H1 (cell line): ENCODE measurements at regions not wholly inside any gene's neighbourhood (a gene's known extent, or its start where the extent isn't known, plus 50 kb on each side); places are given as distances from the start of the nearest gene placed in this dataset.

ENCODE experiments used
- CTCF ChIA-PET: fragments of 300-600 bp; sonication (Branson Sonifier 250); formaldehyde crosslinking; loops from one replicate; lab custom pipeline; 2021; ENCODE audit not compliant: partially characterized antibody; lab: Charles Lee
- POLR2A ChIA-PET: fragments of 300-600 bp; sonication (Branson Sonifier 250); formaldehyde crosslinking; loops from one replicate; lab custom pipeline; 2021; ENCODE audit warnings: inconsistent platforms; ENCODE audit not compliant: partially characterized antibody; lab: Charles Lee
- DNase-seq, 2 experiments: peaks; one replicate each; pipeline versions ENCODE4 v3.0.0 to v3.0.0-alpha.2; 2010 to 2022; ENCODE audit warnings: low spot score in 2 of 2, low read depth in 1 of 2, mixed read lengths in 1 of 2
- FAIRE-seq: peaks from 2 replicates; lab custom pipeline; 2011; peaks lifted over from hg19 to GRCh38; lab: Jason Lieb, UNC
- H2AFZ ChIP-seq: 2 replicates; pipeline ENCODE4 v1.8.1; 2012; ENCODE audit warnings: low read length, inconsistent platforms
- H2AK5ac ChIP-seq: 2 replicates; pipeline ENCODE4 v1.6.1; 2013; ENCODE audit warnings: low read depth, low read length
- H2BK120ac ChIP-seq: replicated peaks from 2 replicates; pipeline ENCODE3; 2013; ENCODE audit warnings: low read depth, low read length, inconsistent platforms
- H2BK12ac ChIP-seq: 2 replicates; pipeline ENCODE4 v1.6.1; 2013; ENCODE audit warnings: low read depth, low read length
- H2BK15ac ChIP-seq: 2 replicates; pipeline ENCODE4 v1.6.1; 2013; ENCODE audit warnings: low read length
- H2BK20ac ChIP-seq: 2 replicates; pipeline ENCODE4 v1.6.1; 2013; ENCODE audit warnings: low read length
- H2BK5ac ChIP-seq: 2 replicates; pipeline ENCODE4 v1.6.1; 2013; ENCODE audit warnings: low read depth, low read length
- H3K14ac ChIP-seq: 2 replicates; pipeline ENCODE4 v1.6.1; 2013; ENCODE audit warnings: inconsistent platforms; ENCODE audit not compliant: insufficient read length
- H3K18ac ChIP-seq: 2 replicates; pipeline ENCODE4 v1.6.1; 2013; ENCODE audit warnings: low read length; ENCODE audit errors: extremely low read depth
- H3K23ac ChIP-seq: 2 replicates; pipeline ENCODE4 v1.6.1; 2013; ENCODE audit warnings: inconsistent platforms; ENCODE audit not compliant: insufficient read length
- H3K23me2 ChIP-seq: 2 replicates; pipeline ENCODE4 v1.6.1; 2013; ENCODE audit warnings: low read depth, low read length
- H3K27ac ChIP-seq: 2 replicates; pipeline ENCODE4 v1.6.1; 2011; ENCODE audit warnings: low read depth, low read length, inconsistent platforms
- H3K27me3 ChIP-seq, 4 experiments: replicated peaks in 1 of 4; 1 replicate in 1 of 4; 2 replicates in 3 of 4; pipeline versions ENCODE4 v1.6.1 to v1.8.1; 2011 to 2013; ENCODE audit warnings: low read length in 3 of 4, mild to moderate bottlenecking in 3 of 4, inconsistent platforms in 2 of 4, mixed read lengths in 2 of 4, moderate library complexity in 1 of 4; ENCODE audit not compliant: control insufficient read depth in 3 of 4, insufficient read depth in 3 of 4; ENCODE audit errors: extremely low read depth in 1 of 4
- H3K36me3 ChIP-seq, 4 experiments: 2 replicates each; pipeline versions ENCODE4 v1.6.1 to v1.8.1; 2011 to 2013; ENCODE audit warnings: mild to moderate bottlenecking in 4 of 4, low read length in 3 of 4, moderate library complexity in 2 of 4, control low read depth in 1 of 4, inconsistent platforms in 1 of 4; ENCODE audit not compliant: insufficient read depth in 4 of 4, control insufficient read depth in 2 of 4
- H3K4ac ChIP-seq: replicated peaks from 2 replicates; pipeline ENCODE3; 2013; ENCODE audit warnings: low read length, low read depth, mixed read lengths, inconsistent platforms; ENCODE audit not compliant: insufficient read length
- H3K4me1 ChIP-seq, 4 experiments: replicated peaks in 1 of 4; 1 replicate in 1 of 4; 2 replicates in 3 of 4; pipeline versions ENCODE4 v1.6.1 to v1.8.1; 2011 to 2013; ENCODE audit warnings: low read length in 3 of 4, inconsistent platforms in 2 of 4, mixed read lengths in 1 of 4; ENCODE audit not compliant: insufficient read depth in 4 of 4, control insufficient read depth in 3 of 4
- H3K4me2 ChIP-seq, 2 experiments: 2 replicates each; pipeline versions ENCODE4 v1.6.1 to v1.8.1; 2011 to 2013; ENCODE audit warnings: low read depth in 2 of 2, low read length in 2 of 2, control low read depth in 1 of 2, inconsistent platforms in 1 of 2, mild to moderate bottlenecking in 1 of 2; ENCODE audit not compliant: insufficient read depth in 1 of 2
- H3K4me3 ChIP-seq, 4 experiments: fragments of 200-600, 300-600 bp in 1 of 4; sonication (generic), shearing (Covaris generic), sonication (Bioruptor Twin) in 1 of 4; 2 replicates each; pipeline versions ENCODE4 v1.5.1 to v1.8.1; 2011 to 2016; ENCODE audit warnings: low read length in 4 of 4, low read depth in 3 of 4, control low read depth in 2 of 4, inconsistent platforms in 2 of 4, mild to moderate bottlenecking in 2 of 4, mixed read lengths in 1 of 4, moderate library complexity in 1 of 4; ENCODE audit not compliant: insufficient read depth in 2 of 4; ENCODE audit errors: extremely low read depth in 1 of 4
- H3K56ac ChIP-seq: replicated peaks from 2 replicates; pipeline ENCODE3; 2013; ENCODE audit warnings: low read depth, mild to moderate bottlenecking, mixed read lengths, low read length, inconsistent platforms; ENCODE audit not compliant: insufficient read length
- H3K79me1 ChIP-seq: 2 replicates; pipeline ENCODE4 v1.6.1; 2013; ENCODE audit warnings: low read depth, low read length, control low read depth
- H3K79me2 ChIP-seq, 2 experiments: 2 replicates each; pipeline versions ENCODE4 v1.6.1 to v1.8.1; 2012 to 2013; ENCODE audit warnings: low read length in 2 of 2, mild to moderate bottlenecking in 2 of 2, inconsistent platforms in 1 of 2; ENCODE audit not compliant: insufficient read depth in 2 of 2, control insufficient read depth in 1 of 2
- H3K9ac ChIP-seq, 4 experiments: replicated peaks in 1 of 4; 1 replicate in 1 of 4; 2 replicates in 3 of 4; pipeline versions ENCODE4 v1.6.1 to v1.8.1; 2011 to 2013; ENCODE audit warnings: low read depth in 3 of 4, low read length in 3 of 4, control low read depth in 2 of 4, mild to moderate bottlenecking in 2 of 4, moderate library complexity in 2 of 4, inconsistent platforms in 1 of 4; ENCODE audit errors: extremely low read depth in 1 of 4
- H3K9me3 ChIP-seq, 2 experiments: 2 replicates each; pipeline versions ENCODE4 v1.6.1 to v1.8.1; 2012 to 2013; ENCODE audit warnings: mild to moderate bottlenecking in 2 of 2, moderate library complexity in 2 of 2, control low read depth in 1 of 2, inconsistent platforms in 1 of 2, low read depth in 1 of 2, low read length in 1 of 2, mixed read lengths in 1 of 2; ENCODE audit not compliant: insufficient read depth in 2 of 2
- H4K20me1 ChIP-seq, 2 experiments: replicated peaks in 1 of 2; 2 replicates each; pipeline versions ENCODE3 to v1.8.1; 2011 to 2013; ENCODE audit warnings: inconsistent platforms in 2 of 2, low read length in 2 of 2, mild to moderate bottlenecking in 1 of 2; ENCODE audit not compliant: insufficient read depth in 2 of 2, control insufficient read depth in 1 of 2
- H4K5ac ChIP-seq: 2 replicates; pipeline ENCODE4 v1.6.1; 2013; ENCODE audit warnings: low read length, low read depth, mixed read lengths, inconsistent platforms; ENCODE audit not compliant: insufficient read length
- H4K8ac ChIP-seq: 2 replicates; pipeline ENCODE4 v1.8.0; 2013; ENCODE audit warnings: mild to moderate bottlenecking, moderate library complexity, low read length, inconsistent platforms; ENCODE audit not compliant: insufficient read depth; ENCODE audit errors: extremely low read depth
- H4K91ac ChIP-seq: replicated peaks from 2 replicates; pipeline ENCODE3; 2013; ENCODE audit warnings: low read length, mixed read lengths, inconsistent platforms; ENCODE audit not compliant: insufficient read length
- SAP30 ChIP-seq: fragments of 300-600 bp; sonication (generic); IDR thresholded peaks from 2 replicates; pipeline ENCODE4 v1.7.1; 2012; ENCODE audit warnings: low read length, moderate library complexity, mild to moderate bottlenecking, inconsistent platforms; ENCODE audit not compliant: insufficient read depth, insufficient replicate concordance

- H3K79me1 ChIP-seq = no peaks in the 10 kb centered on the region
- DNase-seq = no peak
- peaks cover 0 to 6% (median under 1%) of the 10 kb centered on the region in 4 experiments; a peak in 3 of 7 replicates for H3K4me1 ChIP-seq
- no peaks in the 10 kb centered on the region for H3K23me2 ChIP-seq
- no peak overlapping the region for H2BK120ac ChIP-seq
- H3K4me2 ChIP-seq = no peak overlapping the region
- H3K4ac ChIP-seq = no peak overlapping the region
- no peak overlapping the region for H2AFZ ChIP-seq
- H3K79me2 ChIP-seq = no peaks in the 10 kb centered on the region
- H3K18ac ChIP-seq = no peak overlapping the region
- H3K9me3 ChIP-seq = peaks cover 5 to 6% of the 10 kb centered on the region in 2 experiments; a peak in 2 of 4 replicates
- H2BK12ac ChIP-seq = no peak overlapping the region
- H4K8ac ChIP-seq = no peak overlapping the region
- H3K14ac ChIP-seq = no peak overlapping the region
- no peak overlapping the region for H3K23ac ChIP-seq
- no peak overlapping the region for H3K27ac ChIP-seq
- no peak overlapping the region for H2BK15ac ChIP-seq
- H4K5ac ChIP-seq = no peak overlapping the region
- ChIA-PET POLR2A (no interaction called here), CTCF (no interaction called here)
- H3K36me3 ChIP-seq = no peaks in the 10 kb centered on the region; a peak in 1 of 8 replicates
- H2AK5ac ChIP-seq = no peak overlapping the region
- H2BK20ac ChIP-seq = no peak overlapping the region
- no peak overlapping the region for H4K91ac ChIP-seq
- no peak for TF ChIP-seq SAP30
- H2BK5ac ChIP-seq = no peak overlapping the region
- H3K9ac ChIP-seq = no peak overlapping the region
- no peaks in the 10 kb centered on the region for H4K20me1 ChIP-seq
- H3K4me3 ChIP-seq = no peak overlapping the region
- FAIRE-seq = no peak
- no peak overlapping the region for H3K56ac ChIP-seq
- no peaks in the 10 kb centered on the region for H3K27me3 ChIP-seq
Observed at GRCh38 chr2:147204102-147204501, 640.7 kb upstream of the ACVR2A start.
